Vagina (tissue), 2 donors: ENCODE measurements at regions not wholly inside any gene's neighbourhood (a gene's known extent, or its start where the extent isn't known, plus 50 kb on each side); places are given as distances from the start of the nearest gene placed in this dataset.
A peak's percentile ranks its signal among the peaks of the same experiment; 100 is the strongest.

Experiments used
- DNase-seq, 2 donors: peaks; one replicate each; pipeline ENCODE4 v3.0.0-alpha.2; 2017; ENCODE audit errors: extremely low spot score in 2 of 2
- H3K27ac ChIP-seq: fragments of 200-600 bp; sonication (generic); one replicate; pipeline ENCODE4 v1.5.1; 2019
- H3K27me3 ChIP-seq: fragments of 200-600 bp; sonication (generic); one replicate; pipeline ENCODE4 v1.5.1; 2019
- H3K36me3 ChIP-seq, 2 donors: fragments of 200-600 bp; sonication (generic); one replicate each; pipeline ENCODE4 v1.5.1; 2017 to 2019
- H3K4me1 ChIP-seq: fragments of 200-600 bp; sonication (generic); one replicate; pipeline ENCODE4 v1.5.1; 2019
- H3K4me3 ChIP-seq, 2 donors: fragments of 200-600 bp; sonication (generic); 1 replicate in 1 of 2; 2 replicates in 1 of 2; pipeline ENCODE4 v1.5.1; 2016 to 2019
- H3K9me3 ChIP-seq: fragments of 200-600 bp; sonication (generic); one replicate; pipeline ENCODE4 v1.5.1; 2019
- POLR2A ChIP-seq, 2 donors: fragments of 450-650 bp; IDR thresholded peaks; one replicate each; pipeline ENCODE4 v1.6.1; 2017; ENCODE audit warnings: antibody characterized with exemption in 2 of 2, mild to moderate bottlenecking in 2 of 2, moderate library complexity in 2 of 2
- POLR2AphosphoS5 ChIP-seq, 2 donors: sonication (generic); formaldehyde crosslinking; IDR thresholded peaks; one replicate each; pipeline ENCODE4 v1.9.0; 2017; ENCODE audit warnings: antibody characterized with exemption in 2 of 2, mild to moderate bottlenecking in 2 of 2, low read depth in 1 of 2; ENCODE audit not compliant: insufficient read depth in 1 of 2
- intact Hi-C: fragments of 100-400 bp; cut with DNase I; formaldehyde crosslinking; loops from one replicate; pipeline ENCODE4 v1.15.1; 2023
- TF ChIP-seq, protein P1 (sequence below), 3 experiments: fragments of 450-650 bp in 2 of 3; fragments of 200-600 bp in 1 of 3; sonication (generic) in 1 of 3; IDR thresholded peaks; one replicate each; pipeline ENCODE4 v1.5.1; 2017 to 2019; ENCODE audit warnings: antibody characterized with exemption in 3 of 3, mild to moderate bottlenecking in 2 of 3, moderate library complexity in 2 of 3

DNA sequence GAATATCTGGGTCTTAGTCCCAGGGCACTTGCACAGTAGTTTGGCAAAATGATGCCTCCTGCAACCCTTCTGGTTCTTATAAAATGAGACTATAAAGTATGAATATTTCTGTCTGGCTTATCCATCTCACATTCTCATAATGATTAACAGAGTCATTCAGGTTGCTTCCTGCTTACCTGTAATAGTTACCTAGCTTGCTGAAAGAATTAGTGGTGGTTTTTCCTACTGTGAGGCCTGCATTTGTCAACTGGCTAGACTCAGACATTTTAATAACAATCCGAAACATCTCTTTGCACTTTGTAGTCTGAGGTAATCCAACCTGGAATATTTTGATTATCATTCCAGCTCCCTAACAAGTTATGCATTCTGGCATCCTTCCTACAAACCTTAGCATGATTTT is 75.6 kb upstream of the POU1F1 start:
- intact Hi-C loops = no loop called here
- no peaks in the 10 kb centered on the region for H3K9me3 ChIP-seq
- H3K36me3 ChIP-seq = no peaks in the 10 kb centered on the region
- H3K4me1 ChIP-seq = no peaks in the 10 kb centered on the region
- H3K27me3 ChIP-seq = no peaks in the 10 kb centered on the region
- H3K4me3 ChIP-seq = no peak overlapping the region
- no peak for DNase-seq
- H3K27ac ChIP-seq = no peak overlapping the region
- TF ChIP-seq POLR2A (IDR thresholded peaks at IDR 0.05) = no peak
- TF ChIP-seq POLR2AphosphoS5 (IDR thresholded peaks at IDR 0.05; ENCODE audit: insufficient read depth in 1 of 2, low read depth in 1 of 2) = no peak
- TF ChIP-seq, protein P1, sequence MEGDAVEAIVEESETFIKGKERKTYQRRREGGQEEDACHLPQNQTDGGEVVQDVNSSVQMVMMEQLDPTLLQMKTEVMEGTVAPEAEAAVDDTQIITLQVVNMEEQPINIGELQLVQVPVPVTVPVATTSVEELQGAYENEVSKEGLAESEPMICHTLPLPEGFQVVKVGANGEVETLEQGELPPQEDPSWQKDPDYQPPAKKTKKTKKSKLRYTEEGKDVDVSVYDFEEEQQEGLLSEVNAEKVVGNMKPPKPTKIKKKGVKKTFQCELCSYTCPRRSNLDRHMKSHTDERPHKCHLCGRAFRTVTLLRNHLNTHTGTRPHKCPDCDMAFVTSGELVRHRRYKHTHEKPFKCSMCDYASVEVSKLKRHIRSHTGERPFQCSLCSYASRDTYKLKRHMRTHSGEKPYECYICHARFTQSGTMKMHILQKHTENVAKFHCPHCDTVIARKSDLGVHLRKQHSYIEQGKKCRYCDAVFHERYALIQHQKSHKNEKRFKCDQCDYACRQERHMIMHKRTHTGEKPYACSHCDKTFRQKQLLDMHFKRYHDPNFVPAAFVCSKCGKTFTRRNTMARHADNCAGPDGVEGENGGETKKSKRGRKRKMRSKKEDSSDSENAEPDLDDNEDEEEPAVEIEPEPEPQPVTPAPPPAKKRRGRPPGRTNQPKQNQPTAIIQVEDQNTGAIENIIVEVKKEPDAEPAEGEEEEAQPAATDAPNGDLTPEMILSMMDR (IDR thresholded peaks at IDR 0.05) = no peak

DNA sequence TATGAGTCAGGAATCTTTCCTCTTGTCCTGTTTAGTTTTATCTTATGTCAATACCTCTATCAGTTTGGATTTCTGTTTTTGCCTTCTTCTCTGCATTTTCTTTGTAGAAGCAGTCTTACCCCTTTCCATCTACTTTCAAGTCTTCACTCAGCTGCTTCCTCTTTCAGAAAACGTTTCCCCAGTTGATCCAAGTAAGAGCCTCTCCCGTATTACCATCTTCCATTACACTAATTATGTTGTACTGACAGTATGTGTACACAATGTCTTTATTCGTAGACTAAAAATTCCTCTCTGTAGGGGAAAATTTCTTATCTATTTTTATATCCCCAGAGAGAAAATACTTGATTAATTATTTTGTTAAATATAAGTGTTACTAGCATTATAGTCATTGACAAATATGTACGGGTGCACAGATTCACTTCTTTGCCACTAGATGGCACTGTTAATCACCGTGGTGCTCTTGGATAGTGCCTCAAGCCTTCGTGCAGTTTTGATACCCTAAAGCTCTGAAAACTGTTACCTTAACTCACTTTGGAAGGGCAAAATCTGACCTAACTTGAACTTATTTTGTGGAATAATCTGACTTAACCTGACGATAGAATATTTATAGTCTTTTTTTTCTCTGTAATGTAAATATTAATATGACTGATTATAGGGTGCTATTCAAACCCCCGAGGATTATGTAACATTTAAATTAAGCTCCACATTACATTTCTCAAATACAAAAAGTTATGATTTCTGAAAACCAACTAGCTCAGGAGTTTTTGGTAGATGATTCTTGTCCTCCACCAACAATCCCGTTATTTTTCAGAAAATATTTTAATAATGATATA is 74.2 kb upstream of the POU1F1 start:
- no peaks in the 10 kb centered on the region for H3K36me3 ChIP-seq

DNA sequence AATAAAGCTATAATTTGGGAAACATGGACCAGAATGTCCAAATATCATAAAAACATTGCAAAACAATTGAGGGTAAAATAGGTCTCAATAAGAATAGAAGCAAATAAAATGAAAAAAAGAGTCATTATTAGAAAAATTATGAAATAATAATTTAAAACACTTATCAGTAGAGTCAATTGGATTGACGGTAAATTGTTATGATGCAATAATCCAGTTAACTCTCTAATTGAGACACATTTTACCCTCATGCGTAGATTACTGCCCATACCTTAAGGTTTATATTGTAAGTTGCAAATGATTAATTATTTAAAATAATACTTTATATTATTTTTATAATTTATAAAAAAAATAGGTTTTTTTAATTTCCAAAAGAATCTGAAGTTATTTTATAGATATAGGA is 73.4 kb upstream of the POU1F1 start:
- TF ChIP-seq POLR2A (IDR thresholded peaks at IDR 0.05) (no peak), POLR2AphosphoS5 (IDR thresholded peaks at IDR 0.05; ENCODE audit: insufficient read depth in 1 of 2, low read depth in 1 of 2) (no peak)
- TF ChIP-seq, protein P1 (IDR thresholded peaks at IDR 0.05) = no peak
- Histone ChIP-seq H3K36me3 (no peaks in the 10 kb centered on the region), H3K4me3 (no peak overlapping the region), H3K27me3 (no peaks in the 10 kb centered on the region), H3K4me1 (no peaks in the 10 kb centered on the region), H3K9me3 (no peaks in the 10 kb centered on the region), H3K27ac (no peak overlapping the region)
- no peak for DNase-seq
- intact Hi-C loops = no loop called here

More for the DNA sequence above, 74.2 kb upstream of the POU1F1 start:
- H3K27me3 ChIP-seq = no peaks in the 10 kb centered on the region
- H3K9me3 ChIP-seq = no peaks in the 10 kb centered on the region
- H3K4me3 ChIP-seq = no peak overlapping the region
- no peak overlapping the region for H3K27ac ChIP-seq
- H3K4me1 ChIP-seq = no peaks in the 10 kb centered on the region
- intact Hi-C loops = no loop called here
- no peak for TF ChIP-seq POLR2AphosphoS5 (IDR thresholded peaks at IDR 0.05; ENCODE audit: insufficient read depth in 1 of 2, low read depth in 1 of 2)
- TF ChIP-seq POLR2A (IDR thresholded peaks at IDR 0.05) = no peak
- TF ChIP-seq, protein P1 (IDR thresholded peaks at IDR 0.05) = peak; percentile 24 to 80 (median 52)
- no peak for DNase-seq

DNA sequence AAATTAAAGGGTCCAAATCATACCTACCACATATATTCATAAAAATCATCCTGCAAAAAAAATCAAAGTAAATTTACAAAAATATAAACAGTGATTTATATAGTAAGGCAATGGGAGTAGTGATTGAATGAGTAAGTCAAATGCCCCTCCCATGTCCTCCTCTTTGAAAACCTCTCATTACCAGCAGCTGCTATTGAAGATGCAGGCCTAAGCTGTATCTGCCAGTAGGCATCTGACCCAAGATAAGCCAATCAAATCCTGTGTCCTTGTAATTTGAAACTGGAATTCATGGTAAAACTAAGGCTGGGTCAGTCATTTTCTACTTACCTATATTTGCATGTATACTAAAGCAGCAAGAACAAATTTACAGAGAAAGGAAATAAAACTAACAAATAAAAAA is 60.4 kb upstream of the POU1F1 start:
- Histone ChIP-seq H3K4me1 (peaks cover 14% of the 10 kb centered on the region), H3K27me3 (no peaks in the 10 kb centered on the region), H3K27ac (no peak overlapping the region), H3K9me3 (no peaks in the 10 kb centered on the region), H3K4me3 (no peak overlapping the region), H3K36me3 (no peaks in the 10 kb centered on the region)
- TF ChIP-seq POLR2AphosphoS5 (IDR thresholded peaks at IDR 0.05; ENCODE audit: insufficient read depth in 1 of 2, low read depth in 1 of 2) (no peak), POLR2A (IDR thresholded peaks at IDR 0.05) (no peak)
- TF ChIP-seq, protein P1 (IDR thresholded peaks at IDR 0.05) = no peak
- DNase-seq = no peak
- intact Hi-C loops = no loop called here

DNA sequence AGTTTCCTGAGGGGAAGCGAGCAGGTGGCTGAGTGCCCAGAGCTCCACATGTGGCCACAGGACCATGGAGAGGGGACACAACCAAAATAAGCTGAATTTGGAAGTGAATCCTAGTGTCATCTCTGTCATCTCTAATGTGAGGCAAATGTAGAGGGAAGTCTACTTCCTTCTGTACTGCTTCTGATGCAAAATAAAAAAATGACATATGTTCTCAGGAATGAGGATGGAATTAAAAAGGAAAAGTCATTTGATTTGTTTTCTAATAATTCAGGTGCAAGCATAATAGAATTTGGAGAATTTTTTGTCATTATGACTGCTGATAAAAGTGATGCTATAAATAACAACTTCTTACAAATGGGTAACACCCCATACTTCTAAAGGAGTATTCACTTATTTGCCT is 59.5 kb upstream of the POU1F1 start:
- Histone ChIP-seq H3K27ac (no peak overlapping the region), H3K4me1 (peaks cover 14% of the 10 kb centered on the region), H3K9me3 (no peaks in the 10 kb centered on the region), H3K4me3 (no peak overlapping the region), H3K27me3 (no peaks in the 10 kb centered on the region), H3K36me3 (no peaks in the 10 kb centered on the region)
- intact Hi-C loops = no loop called here
- TF ChIP-seq POLR2A (IDR thresholded peaks at IDR 0.05) = no peak
- no peak for TF ChIP-seq POLR2AphosphoS5 (IDR thresholded peaks at IDR 0.05; ENCODE audit: insufficient read depth in 1 of 2, low read depth in 1 of 2)
- TF ChIP-seq, protein P1 (IDR thresholded peaks at IDR 0.05) = no peak
- DNase-seq = no peak
